NCI-H2107 (cell line): ENCODE measurements at regions not wholly inside any gene's neighbourhood (a gene's known extent, or its start where the extent isn't known, plus 50 kb on each side); places are given as distances from the start of the nearest gene placed in this dataset.
"Not testable (repeated sequence)": the region's sequence is repeated elsewhere in the genome, so short reads cannot be mapped to it uniquely, and the experiment has no call there.

Experiments used
- DNase-seq: peaks from one replicate; lab custom pipeline; 2025; lab: John Stamatoyannopoulos, UW

- DNase-seq: no peak
Observed at GRCh38 chr14:43307836-43308235, 1199.2 kb downstream of the FSCB start.

GRCh38 chr14:43306053-43306452, 1201.0 kb downstream of the FSCB start:
- no peak for DNase-seq

- no peak for DNase-seq
Observed at GRCh38 chr14:43297794-43298193, 1209.3 kb downstream of the FSCB start.

- DNase-seq: not testable (repeated sequence)
Observed at GRCh38 chr14:43296061-43296460, 1211.0 kb downstream of the FSCB start.

- no peak for DNase-seq
Observed at GRCh38 chr14:43285575-43285974, 1221.5 kb downstream of the FSCB start.

GRCh38 chr14:43260056-43260455, 1247.0 kb downstream of the FSCB start:
- no peak for DNase-seq

- no peak for DNase-seq
Observed at GRCh38 chr14:43258396-43258795, 1248.7 kb downstream of the FSCB start.

- DNase-seq: not testable (repeated sequence)
Observed at GRCh38 chr14:43256996-43257395, 1250.1 kb downstream of the FSCB start.

GRCh38 chr14:43252866-43253265, 1254.2 kb downstream of the FSCB start:
- no peak for DNase-seq

- no peak for DNase-seq
Observed at GRCh38 chr14:43249591-43249990, 1257.5 kb downstream of the FSCB start.

- DNase-seq: no peak
Observed at GRCh38 chr14:43249116-43249515, 1258.0 kb downstream of the FSCB start.

GRCh38 chr14:43247877-43248276, 1259.2 kb downstream of the FSCB start:
- DNase-seq: no peak

- DNase-seq: no peak
Observed at GRCh38 chr14:43244142-43244625, 1262.9 kb downstream of the FSCB start.

- no peak for DNase-seq
Observed at GRCh38 chr14:43243168-43243567, 1263.9 kb downstream of the FSCB start.

- DNase-seq: no peak
Observed at GRCh38 chr14:43232261-43232660, 1274.8 kb downstream of the FSCB start.

- DNase-seq: no peak
Observed at GRCh38 chr14:43215524-43215923, 1291.6 kb downstream of the FSCB start.

- DNase-seq: no peak
Observed at GRCh38 chr14:43207189-43207588, 1299.9 kb downstream of the FSCB start.

- no peak for DNase-seq
Observed at GRCh38 chr14:43204816-43205215, 1302.3 kb downstream of the FSCB start.

- DNase-seq: no peak
Observed at GRCh38 chr14:43200519-43200918, 1306.6 kb downstream of the FSCB start.

GRCh38 chr14:43198465-43198864, 1308.6 kb downstream of the FSCB start:
- DNase-seq: no peak

- no peak for DNase-seq
Observed at GRCh38 chr14:43184540-43184939, 1322.5 kb downstream of the FSCB start.

GRCh38 chr14:43183916-43184315, 1323.2 kb downstream of the FSCB start:
- DNase-seq: no peak

- no peak for DNase-seq
Observed at GRCh38 chr14:43175896-43176295, 1331.2 kb downstream of the FSCB start.

GRCh38 chr14:43172899-43173548, 1334.1 kb downstream of the FSCB start:
- no peak for DNase-seq
